Inflammatory macrophage treated with lipopolysaccharide for 4 hours (primary cell): ENCODE measurements at regions not wholly inside any gene's neighbourhood (a gene's known extent, or its start where the extent isn't known, plus 50 kb on each side); places are given as distances from the start of the nearest gene placed in this dataset.
A peak's percentile ranks its signal among the peaks of the same experiment; 100 is the strongest.
"Not testable (repeated sequence)": the region's sequence is repeated elsewhere in the genome, so short reads cannot be mapped to it uniquely, and the experiment has no call there.

Experiments used
- DNase-seq: peaks from one replicate; pipeline ENCODE4 v3.0.0-alpha.2; 2020

- DNase-seq, result no peak
Observed at GRCh38 chr4:60575336-60575735, 624.8 kb upstream of the ADGRL3 start.

- no peak for DNase-seq
Observed at GRCh38 chr4:60579335-60579734, 620.8 kb upstream of the ADGRL3 start.

GRCh38 chr4:60581919-60582536 lies 618.1 kb upstream of the ADGRL3 start:
- DNase-seq, result no peak

GRCh38 chr4:60588556-60588955 lies 611.6 kb upstream of the ADGRL3 start:
- no peak for DNase-seq

GRCh38 chr4:60589425-60589824 lies 610.7 kb upstream of the ADGRL3 start:
- DNase-seq, result no peak

- no peak for DNase-seq
Observed at GRCh38 chr4:60590116-60590515, 610.0 kb upstream of the ADGRL3 start.

GRCh38 chr4:60605646-60606354 lies 594.3 kb upstream of the ADGRL3 start:
- DNase-seq, result no peak

GRCh38 chr4:60611762-60612496 lies 588.2 kb upstream of the ADGRL3 start:
- no peak for DNase-seq

- no peak for DNase-seq
Observed at GRCh38 chr4:60617731-60618130, 582.4 kb upstream of the ADGRL3 start.

- no peak for DNase-seq
Observed at GRCh38 chr4:60619531-60620305, 580.4 kb upstream of the ADGRL3 start.

- DNase-seq, result no peak
Observed at GRCh38 chr4:60637976-60638375, 562.1 kb upstream of the ADGRL3 start.

GRCh38 chr4:60648774-60649173 lies 551.4 kb upstream of the ADGRL3 start:
- no peak for DNase-seq

GRCh38 chr4:60652933-60653332 lies 547.2 kb upstream of the ADGRL3 start:
- DNase-seq, result no peak

- peak; percentile 9 for DNase-seq
Observed at GRCh38 chr4:60655356-60655755, 544.8 kb upstream of the ADGRL3 start.

- DNase-seq, result no peak
Observed at GRCh38 chr4:60656171-60656570, 544.0 kb upstream of the ADGRL3 start.

GRCh38 chr4:60657041-60657440 lies 543.1 kb upstream of the ADGRL3 start:
- DNase-seq, result no peak

GRCh38 chr4:60657807-60658206 lies 542.3 kb upstream of the ADGRL3 start:
- DNase-seq, result peak; percentile 37

GRCh38 chr4:60663769-60664168 lies 536.4 kb upstream of the ADGRL3 start:
- no peak for DNase-seq

- no peak for DNase-seq
Observed at GRCh38 chr4:60682901-60683300, 517.2 kb upstream of the ADGRL3 start.

- DNase-seq, result no peak
Observed at GRCh38 chr4:60683357-60683756, 516.8 kb upstream of the ADGRL3 start.

GRCh38 chr4:60683973-60684372 lies 516.2 kb upstream of the ADGRL3 start:
- no peak for DNase-seq

GRCh38 chr4:60696062-60696461 lies 504.1 kb upstream of the ADGRL3 start:
- DNase-seq, result not testable (repeated sequence)

- DNase-seq, result no peak
Observed at GRCh38 chr4:60709061-60709460, 491.1 kb upstream of the ADGRL3 start.
